GM23338 (cell line): ENCODE measurements at regions not wholly inside any gene's neighbourhood (a gene's known extent, or its start where the extent isn't known, plus 50 kb on each side); places are given as distances from the start of the nearest gene placed in this dataset.

ENCODE experiments used
- ATAC-seq: fragments of 200-7000 bp; cut with Tn5 transposase; 3 replicates; pipeline ENCODE4 v1.9.1; 2020
- DNase-seq: peaks from one replicate; pipeline ENCODE4 v3.0.0-alpha.2; 2015; ENCODE audit warnings: low spot score
- H2AFZ ChIP-seq: fragments of 200-600 bp; sonication (generic); 2 replicates; pipeline ENCODE4 v1.8.0; 2016; ENCODE audit warnings: antibody characterized with exemption, mild to moderate bottlenecking, moderate library complexity
- H3F3A ChIP-seq: fragments of 200-600 bp; sonication (generic); replicated peaks from 2 replicates; pipeline ENCODE4 v1.8.0; 2017; ENCODE audit warnings: antibody characterized with exemption, mixed run types, low read depth
- H3K27ac ChIP-seq: fragments of 200-600 bp; sonication (generic); 2 replicates; pipeline ENCODE4 v1.6.1; 2016; ENCODE audit warnings: low read depth
- H3K27me3 ChIP-seq: fragments of 200-600 bp; sonication (generic); 2 replicates; pipeline ENCODE4 v1.8.0; 2016; ENCODE audit warnings: mild to moderate bottlenecking, mixed run types, moderate library complexity; ENCODE audit not compliant: insufficient read depth
- H3K36me3 ChIP-seq: fragments of 200-600 bp; sonication (generic); 2 replicates; pipeline ENCODE4 v1.8.0; 2016; ENCODE audit warnings: mild to moderate bottlenecking; ENCODE audit not compliant: insufficient read depth
- H3K4me1 ChIP-seq: fragments of 200-600 bp; sonication (generic); 2 replicates; pipeline ENCODE4 v1.8.0; 2016; ENCODE audit warnings: mild to moderate bottlenecking, moderate library complexity; ENCODE audit not compliant: insufficient read depth
- H3K4me2 ChIP-seq: fragments of 200-600 bp; sonication (generic); 2 replicates; pipeline ENCODE4 v1.7.1; 2017; ENCODE audit warnings: mixed run types
- H3K4me3 ChIP-seq: fragments of 200-600 bp; sonication (generic); 2 replicates; pipeline ENCODE4 v1.6.1; 2016; ENCODE audit warnings: mixed run types
- H3K79me2 ChIP-seq: fragments of 200-600 bp; sonication (generic); replicated peaks from 2 replicates; pipeline ENCODE4 v1.8.0; 2017; ENCODE audit warnings: mild to moderate bottlenecking; ENCODE audit not compliant: insufficient read depth
- H3K9me2 ChIP-seq: fragments of 200-600 bp; sonication (generic); 2 replicates; pipeline ENCODE4 v1.8.0; 2017; ENCODE audit not compliant: insufficient read depth
- H4K20me1 ChIP-seq: fragments of 200-600 bp; sonication (generic); replicated peaks from 2 replicates; pipeline ENCODE4 v1.8.0; 2017; ENCODE audit warnings: mild to moderate bottlenecking; ENCODE audit not compliant: insufficient read depth
- H3K27ac Mint-ChIP-seq: 2 replicates; pipeline ENCODE4 v1.8.0; 2020; ENCODE audit warnings: inconsistent platforms, mild to moderate bottlenecking, moderate library complexity, mixed read lengths
- H3K27me3 Mint-ChIP-seq: 3 replicates; pipeline ENCODE4 v1.8.0; 2022; ENCODE audit warnings: low read depth, mild to moderate bottlenecking, moderate library complexity, mixed read lengths, inconsistent platforms; ENCODE audit not compliant: insufficient read depth, poor library complexity
- H3K36me3 Mint-ChIP-seq: 3 replicates; pipeline ENCODE4 v1.8.0; 2021; ENCODE audit warnings: low read depth, mild to moderate bottlenecking, inconsistent platforms, moderate library complexity, mixed read lengths
- H3K4me1 Mint-ChIP-seq: 3 replicates; pipeline ENCODE4 v1.8.0; 2020; ENCODE audit warnings: mild to moderate bottlenecking, inconsistent platforms, mixed read lengths
- H3K4me3 Mint-ChIP-seq: 3 replicates; pipeline ENCODE4 v1.8.0; 2021; ENCODE audit warnings: moderate library complexity, mild to moderate bottlenecking, inconsistent platforms, mixed read lengths
- H3K9me3 Mint-ChIP-seq: 3 replicates; pipeline ENCODE4 v1.8.0; 2020; ENCODE audit warnings: moderate library complexity, mild to moderate bottlenecking, inconsistent platforms, mixed read lengths
- CREB1 ChIP-seq: fragments of 250-450 bp; sonication (Bioruptor Pico); IDR thresholded peaks from 2 replicates; pipeline ENCODE4 v1.5.0; 2020; ENCODE audit warnings: low read depth, mild to moderate bottlenecking, moderate library complexity
- EZH2 ChIP-seq: fragments of 200-600 bp; sonication (generic); IDR thresholded peaks from one replicate; pipeline ENCODE4 v1.8.0; 2017; ENCODE audit warnings: antibody characterized with exemption, mild to moderate bottlenecking, low read depth; ENCODE audit not compliant: unreplicated experiment
- JUNB ChIP-seq: IDR thresholded peaks from one replicate; pipeline ENCODE4 v1.6.1; 2016; ENCODE audit warnings: antibody characterized with exemption; ENCODE audit not compliant: unreplicated experiment
- NANOG ChIP-seq: IDR thresholded peaks from 2 replicates; pipeline ENCODE4 v1.6.1; 2016; ENCODE audit warnings: antibody characterized with exemption, borderline replicate concordance
- STAT1 ChIP-seq: IDR thresholded peaks from one replicate; pipeline ENCODE4 v1.6.1; 2016; ENCODE audit warnings: antibody characterized with exemption; ENCODE audit not compliant: unreplicated experiment
- ZNF331 ChIP-seq: fragments of 250-450 bp; sonication (Bioruptor Pico); IDR thresholded peaks from 2 replicates; pipeline ENCODE4 v1.5.0; 2020; ENCODE audit warnings: low read depth, mild to moderate bottlenecking, moderate library complexity
- TF ChIP-seq, protein P1 (sequence below): fragments of 250-450 bp; sonication (Bioruptor Pico); IDR thresholded peaks from 2 replicates; pipeline ENCODE4 v1.5.0; 2020; ENCODE audit warnings: mild to moderate bottlenecking, moderate library complexity
- TF ChIP-seq, protein P2 (sequence below), 2 experiments: fragments of 200-600 bp in 1 of 2; sonication (generic) in 1 of 2; conservative IDR thresholded peaks; 2 replicates each; pipeline versions ENCODE4 v1.5.1 to v1.6.1; 2016 to 2017; ENCODE audit warnings: antibody characterized with exemption in 2 of 2, low read depth in 2 of 2, mild to moderate bottlenecking in 2 of 2, moderate library complexity in 1 of 2
- TF ChIP-seq, protein P3 (sequence below): IDR thresholded peaks from 2 replicates; pipeline ENCODE4 v1.6.1; 2016; ENCODE audit warnings: antibody characterized with exemption

DNA sequence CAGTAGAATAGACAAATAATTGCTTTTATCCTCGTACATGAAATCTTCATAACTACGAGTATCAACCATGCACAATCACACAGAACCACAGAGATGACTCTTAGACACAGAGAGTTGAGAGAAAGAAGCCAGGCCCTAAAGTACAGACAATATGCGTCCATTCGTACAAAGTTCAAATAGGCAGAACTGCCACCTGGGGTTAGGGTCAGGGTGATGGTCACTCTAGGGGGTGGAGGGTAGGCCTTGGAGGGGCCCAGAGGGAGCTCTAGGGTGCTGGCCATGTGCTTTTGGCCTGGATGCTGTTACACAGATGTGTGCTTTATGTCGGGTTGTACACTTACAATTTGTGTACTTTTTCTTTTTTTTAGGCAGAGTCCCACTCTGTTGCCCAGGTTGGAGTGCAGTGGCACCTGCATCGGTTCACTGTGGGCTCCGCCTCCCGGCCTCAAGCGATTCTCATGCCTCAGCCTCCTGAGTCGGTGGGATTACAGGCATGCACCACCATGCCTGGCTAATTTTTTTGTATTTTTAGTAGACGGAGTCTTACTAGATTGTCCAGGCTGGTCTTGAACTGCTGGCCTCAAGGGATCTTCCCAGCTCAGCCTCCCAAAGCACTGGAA lies 65.9 kb upstream of the KLF13 start:
- no peak overlapping the region; the same call in 2 of the 3 replicates for H3K4me3 Mint-ChIP-seq

More for the DNA sequence above, 65.9 kb upstream of the KLF13 start:
- Mint-ChIP-seq H3K4me1 (peaks cover 5% of the 10 kb centered on the region), H3K36me3 (no peaks in the 10 kb centered on the region), H3K27ac (no peak overlapping the region), H3K27me3 (peaks cover 10% of the 10 kb centered on the region), H3K9me3 (no peaks in the 10 kb centered on the region)
- H3K36me3 ChIP-seq, result no peaks in the 10 kb centered on the region
- H2AFZ ChIP-seq, result no peak overlapping the region
- H4K20me1 ChIP-seq, result no peaks in the 10 kb centered on the region
- H3K9me2 ChIP-seq, result no peaks in the 10 kb centered on the region
- no peak overlapping the region for H3K4me2 ChIP-seq
- no peaks in the 10 kb centered on the region for H3F3A ChIP-seq
- H3K27me3 ChIP-seq, result no peaks in the 10 kb centered on the region
- DNase-seq (no peak), ATAC-seq (no peak)
- no peak overlapping the region for H3K4me3 ChIP-seq
- no peak overlapping the region for H3K27ac ChIP-seq
- TF ChIP-seq JUNB (no peak), CREB1 (CRISPR knock-in tag) (no peak), EZH2 (no peak), NANOG (no peak), ZNF331 (CRISPR knock-in tag) (no peak), STAT1 (no peak)
- TF ChIP-seq, protein P1, sequence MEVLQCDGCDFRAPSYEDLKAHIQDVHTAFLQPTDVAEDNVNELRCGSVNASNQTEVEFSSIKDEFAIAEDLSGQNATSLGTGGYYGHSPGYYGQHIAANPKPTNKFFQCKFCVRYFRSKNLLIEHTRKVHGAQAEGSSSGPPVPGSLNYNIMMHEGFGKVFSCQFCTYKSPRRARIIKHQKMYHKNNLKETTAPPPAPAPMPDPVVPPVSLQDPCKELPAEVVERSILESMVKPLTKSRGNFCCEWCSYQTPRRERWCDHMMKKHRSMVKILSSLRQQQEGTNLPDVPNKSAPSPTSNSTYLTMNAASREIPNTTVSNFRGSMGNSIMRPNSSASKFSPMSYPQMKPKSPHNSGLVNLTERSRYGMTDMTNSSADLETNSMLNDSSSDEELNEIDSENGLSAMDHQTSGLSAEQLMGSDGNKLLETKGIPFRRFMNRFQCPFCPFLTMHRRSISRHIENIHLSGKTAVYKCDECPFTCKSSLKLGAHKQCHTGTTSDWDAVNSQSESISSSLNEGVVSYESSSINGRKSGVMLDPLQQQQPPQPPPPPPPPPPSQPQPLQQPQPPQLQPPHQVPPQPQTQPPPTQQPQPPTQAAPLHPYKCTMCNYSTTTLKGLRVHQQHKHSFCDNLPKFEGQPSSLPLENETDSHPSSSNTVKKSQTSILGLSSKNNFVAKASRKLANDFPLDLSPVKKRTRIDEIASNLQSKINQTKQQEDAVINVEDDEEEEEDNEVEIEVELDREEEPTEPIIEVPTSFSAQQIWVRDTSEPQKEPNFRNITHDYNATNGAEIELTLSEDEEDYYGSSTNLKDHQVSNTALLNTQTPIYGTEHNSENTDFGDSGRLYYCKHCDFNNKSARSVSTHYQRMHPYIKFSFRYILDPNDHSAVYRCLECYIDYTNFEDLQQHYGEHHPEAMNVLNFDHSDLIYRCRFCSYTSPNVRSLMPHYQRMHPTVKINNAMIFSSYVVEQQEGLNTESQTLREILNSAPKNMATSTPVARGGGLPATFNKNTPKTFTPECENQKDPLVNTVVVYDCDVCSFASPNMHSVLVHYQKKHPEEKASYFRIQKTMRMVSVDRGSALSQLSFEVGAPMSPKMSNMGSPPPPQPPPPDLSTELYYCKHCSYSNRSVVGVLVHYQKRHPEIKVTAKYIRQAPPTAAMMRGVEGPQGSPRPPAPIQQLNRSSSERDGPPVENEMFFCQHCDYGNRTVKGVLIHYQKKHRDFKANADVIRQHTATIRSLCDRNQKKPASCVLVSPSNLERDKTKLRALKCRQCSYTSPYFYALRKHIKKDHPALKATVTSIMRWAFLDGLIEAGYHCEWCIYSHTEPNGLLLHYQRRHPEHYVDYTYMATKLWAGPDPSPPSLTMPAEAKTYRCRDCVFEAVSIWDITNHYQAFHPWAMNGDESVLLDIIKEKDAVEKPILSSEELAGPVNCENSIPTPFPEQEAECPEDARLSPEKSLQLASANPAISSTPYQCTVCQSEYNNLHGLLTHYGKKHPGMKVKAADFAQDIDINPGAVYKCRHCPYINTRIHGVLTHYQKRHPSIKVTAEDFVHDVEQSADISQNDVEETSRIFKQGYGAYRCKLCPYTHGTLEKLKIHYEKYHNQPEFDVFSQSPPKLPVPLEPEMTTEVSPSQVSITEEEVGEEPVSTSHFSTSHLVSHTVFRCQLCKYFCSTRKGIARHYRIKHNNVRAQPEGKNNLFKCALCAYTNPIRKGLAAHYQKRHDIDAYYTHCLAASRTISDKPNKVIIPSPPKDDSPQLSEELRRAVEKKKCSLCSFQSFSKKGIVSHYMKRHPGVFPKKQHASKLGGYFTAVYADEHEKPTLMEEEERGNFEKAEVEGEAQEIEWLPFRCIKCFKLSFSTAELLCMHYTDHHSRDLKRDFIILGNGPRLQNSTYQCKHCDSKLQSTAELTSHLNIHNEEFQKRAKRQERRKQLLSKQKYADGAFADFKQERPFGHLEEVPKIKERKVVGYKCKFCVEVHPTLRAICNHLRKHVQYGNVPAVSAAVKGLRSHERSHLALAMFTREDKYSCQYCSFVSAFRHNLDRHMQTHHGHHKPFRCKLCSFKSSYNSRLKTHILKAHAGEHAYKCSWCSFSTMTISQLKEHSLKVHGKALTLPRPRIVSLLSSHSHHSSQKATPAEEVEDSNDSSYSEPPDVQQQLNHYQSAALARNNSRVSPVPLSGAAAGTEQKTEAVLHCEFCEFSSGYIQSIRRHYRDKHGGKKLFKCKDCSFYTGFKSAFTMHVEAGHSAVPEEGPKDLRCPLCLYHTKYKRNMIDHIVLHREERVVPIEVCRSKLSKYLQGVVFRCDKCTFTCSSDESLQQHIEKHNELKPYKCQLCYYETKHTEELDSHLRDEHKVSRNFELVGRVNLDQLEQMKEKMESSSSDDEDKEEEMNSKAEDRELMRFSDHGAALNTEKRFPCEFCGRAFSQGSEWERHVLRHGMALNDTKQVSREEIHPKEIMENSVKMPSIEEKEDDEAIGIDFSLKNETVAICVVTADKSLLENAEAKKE (CRISPR knock-in tag), result no peak
- TF ChIP-seq, protein P2, sequence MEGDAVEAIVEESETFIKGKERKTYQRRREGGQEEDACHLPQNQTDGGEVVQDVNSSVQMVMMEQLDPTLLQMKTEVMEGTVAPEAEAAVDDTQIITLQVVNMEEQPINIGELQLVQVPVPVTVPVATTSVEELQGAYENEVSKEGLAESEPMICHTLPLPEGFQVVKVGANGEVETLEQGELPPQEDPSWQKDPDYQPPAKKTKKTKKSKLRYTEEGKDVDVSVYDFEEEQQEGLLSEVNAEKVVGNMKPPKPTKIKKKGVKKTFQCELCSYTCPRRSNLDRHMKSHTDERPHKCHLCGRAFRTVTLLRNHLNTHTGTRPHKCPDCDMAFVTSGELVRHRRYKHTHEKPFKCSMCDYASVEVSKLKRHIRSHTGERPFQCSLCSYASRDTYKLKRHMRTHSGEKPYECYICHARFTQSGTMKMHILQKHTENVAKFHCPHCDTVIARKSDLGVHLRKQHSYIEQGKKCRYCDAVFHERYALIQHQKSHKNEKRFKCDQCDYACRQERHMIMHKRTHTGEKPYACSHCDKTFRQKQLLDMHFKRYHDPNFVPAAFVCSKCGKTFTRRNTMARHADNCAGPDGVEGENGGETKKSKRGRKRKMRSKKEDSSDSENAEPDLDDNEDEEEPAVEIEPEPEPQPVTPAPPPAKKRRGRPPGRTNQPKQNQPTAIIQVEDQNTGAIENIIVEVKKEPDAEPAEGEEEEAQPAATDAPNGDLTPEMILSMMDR (conservative IDR thresholded peaks at IDR 0.05; ENCODE audit: low read depth in 2 of 2), result no peak
- TF ChIP-seq, protein P3, sequence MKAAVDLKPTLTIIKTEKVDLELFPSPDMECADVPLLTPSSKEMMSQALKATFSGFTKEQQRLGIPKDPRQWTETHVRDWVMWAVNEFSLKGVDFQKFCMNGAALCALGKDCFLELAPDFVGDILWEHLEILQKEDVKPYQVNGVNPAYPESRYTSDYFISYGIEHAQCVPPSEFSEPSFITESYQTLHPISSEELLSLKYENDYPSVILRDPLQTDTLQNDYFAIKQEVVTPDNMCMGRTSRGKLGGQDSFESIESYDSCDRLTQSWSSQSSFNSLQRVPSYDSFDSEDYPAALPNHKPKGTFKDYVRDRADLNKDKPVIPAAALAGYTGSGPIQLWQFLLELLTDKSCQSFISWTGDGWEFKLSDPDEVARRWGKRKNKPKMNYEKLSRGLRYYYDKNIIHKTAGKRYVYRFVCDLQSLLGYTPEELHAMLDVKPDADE, result no peak
- no peaks in the 10 kb centered on the region for H3K79me2 ChIP-seq
- H3K4me1 ChIP-seq, result no peaks in the 10 kb centered on the region
